ENCODE measurements at regions not wholly inside any gene's neighbourhood (a gene's known extent, or its start where the extent isn't known, plus 50 kb on each side); places are given as distances from the start of the nearest gene placed in this dataset.

DNA sequence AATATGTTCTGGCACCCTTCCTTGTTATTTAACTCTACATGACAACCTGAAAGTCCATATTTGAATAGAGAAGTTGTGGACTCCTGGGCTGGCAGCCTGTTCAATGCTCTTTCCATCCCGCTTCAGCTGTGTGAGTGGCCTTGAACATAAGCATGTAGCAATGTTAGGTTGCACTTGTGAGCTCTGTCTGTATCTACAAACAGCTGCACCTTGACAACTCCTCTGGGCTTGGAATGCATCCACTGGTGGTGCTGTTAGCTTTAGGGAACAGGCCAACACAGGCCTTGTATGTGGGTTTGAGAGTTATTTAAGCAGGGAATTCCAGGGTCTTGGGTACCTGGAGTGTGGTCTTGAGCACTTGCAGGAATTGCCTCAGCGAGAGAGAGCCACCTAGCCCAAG, 141.2 kb downstream of the DTHD1 start:
- no peak for TF ChIP-seq ZBTB8A (tag by site-specific recombination; IDR thresholded peaks at IDR 0.05)
- TF ChIP-seq ZNF530 (tag by site-specific recombination; IDR thresholded peaks at IDR 0.05; ENCODE audit: low read depth): no peak
- TF ChIP-seq, protein P1, sequence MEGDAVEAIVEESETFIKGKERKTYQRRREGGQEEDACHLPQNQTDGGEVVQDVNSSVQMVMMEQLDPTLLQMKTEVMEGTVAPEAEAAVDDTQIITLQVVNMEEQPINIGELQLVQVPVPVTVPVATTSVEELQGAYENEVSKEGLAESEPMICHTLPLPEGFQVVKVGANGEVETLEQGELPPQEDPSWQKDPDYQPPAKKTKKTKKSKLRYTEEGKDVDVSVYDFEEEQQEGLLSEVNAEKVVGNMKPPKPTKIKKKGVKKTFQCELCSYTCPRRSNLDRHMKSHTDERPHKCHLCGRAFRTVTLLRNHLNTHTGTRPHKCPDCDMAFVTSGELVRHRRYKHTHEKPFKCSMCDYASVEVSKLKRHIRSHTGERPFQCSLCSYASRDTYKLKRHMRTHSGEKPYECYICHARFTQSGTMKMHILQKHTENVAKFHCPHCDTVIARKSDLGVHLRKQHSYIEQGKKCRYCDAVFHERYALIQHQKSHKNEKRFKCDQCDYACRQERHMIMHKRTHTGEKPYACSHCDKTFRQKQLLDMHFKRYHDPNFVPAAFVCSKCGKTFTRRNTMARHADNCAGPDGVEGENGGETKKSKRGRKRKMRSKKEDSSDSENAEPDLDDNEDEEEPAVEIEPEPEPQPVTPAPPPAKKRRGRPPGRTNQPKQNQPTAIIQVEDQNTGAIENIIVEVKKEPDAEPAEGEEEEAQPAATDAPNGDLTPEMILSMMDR (tag by site-specific recombination; IDR thresholded peaks at IDR 0.05): no peak
- no peak for TF ChIP-seq ZNF223 (tag by site-specific recombination; IDR thresholded peaks at IDR 0.05)
- no peak for TF ChIP-seq ZNF133 (tag by site-specific recombination; IDR thresholded peaks at IDR 0.05)
- no peak for TF ChIP-seq KLF9 (tag by site-specific recombination; IDR thresholded peaks at IDR 0.05; ENCODE audit: low read depth)
- TF ChIP-seq, protein P2, sequence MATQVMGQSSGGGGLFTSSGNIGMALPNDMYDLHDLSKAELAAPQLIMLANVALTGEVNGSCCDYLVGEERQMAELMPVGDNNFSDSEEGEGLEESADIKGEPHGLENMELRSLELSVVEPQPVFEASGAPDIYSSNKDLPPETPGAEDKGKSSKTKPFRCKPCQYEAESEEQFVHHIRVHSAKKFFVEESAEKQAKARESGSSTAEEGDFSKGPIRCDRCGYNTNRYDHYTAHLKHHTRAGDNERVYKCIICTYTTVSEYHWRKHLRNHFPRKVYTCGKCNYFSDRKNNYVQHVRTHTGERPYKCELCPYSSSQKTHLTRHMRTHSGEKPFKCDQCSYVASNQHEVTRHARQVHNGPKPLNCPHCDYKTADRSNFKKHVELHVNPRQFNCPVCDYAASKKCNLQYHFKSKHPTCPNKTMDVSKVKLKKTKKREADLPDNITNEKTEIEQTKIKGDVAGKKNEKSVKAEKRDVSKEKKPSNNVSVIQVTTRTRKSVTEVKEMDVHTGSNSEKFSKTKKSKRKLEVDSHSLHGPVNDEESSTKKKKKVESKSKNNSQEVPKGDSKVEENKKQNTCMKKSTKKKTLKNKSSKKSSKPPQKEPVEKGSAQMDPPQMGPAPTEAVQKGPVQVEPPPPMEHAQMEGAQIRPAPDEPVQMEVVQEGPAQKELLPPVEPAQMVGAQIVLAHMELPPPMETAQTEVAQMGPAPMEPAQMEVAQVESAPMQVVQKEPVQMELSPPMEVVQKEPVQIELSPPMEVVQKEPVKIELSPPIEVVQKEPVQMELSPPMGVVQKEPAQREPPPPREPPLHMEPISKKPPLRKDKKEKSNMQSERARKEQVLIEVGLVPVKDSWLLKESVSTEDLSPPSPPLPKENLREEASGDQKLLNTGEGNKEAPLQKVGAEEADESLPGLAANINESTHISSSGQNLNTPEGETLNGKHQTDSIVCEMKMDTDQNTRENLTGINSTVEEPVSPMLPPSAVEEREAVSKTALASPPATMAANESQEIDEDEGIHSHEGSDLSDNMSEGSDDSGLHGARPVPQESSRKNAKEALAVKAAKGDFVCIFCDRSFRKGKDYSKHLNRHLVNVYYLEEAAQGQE (tag by site-specific recombination; IDR thresholded peaks at IDR 0.05): no peak
- TF ChIP-seq, protein P3, sequence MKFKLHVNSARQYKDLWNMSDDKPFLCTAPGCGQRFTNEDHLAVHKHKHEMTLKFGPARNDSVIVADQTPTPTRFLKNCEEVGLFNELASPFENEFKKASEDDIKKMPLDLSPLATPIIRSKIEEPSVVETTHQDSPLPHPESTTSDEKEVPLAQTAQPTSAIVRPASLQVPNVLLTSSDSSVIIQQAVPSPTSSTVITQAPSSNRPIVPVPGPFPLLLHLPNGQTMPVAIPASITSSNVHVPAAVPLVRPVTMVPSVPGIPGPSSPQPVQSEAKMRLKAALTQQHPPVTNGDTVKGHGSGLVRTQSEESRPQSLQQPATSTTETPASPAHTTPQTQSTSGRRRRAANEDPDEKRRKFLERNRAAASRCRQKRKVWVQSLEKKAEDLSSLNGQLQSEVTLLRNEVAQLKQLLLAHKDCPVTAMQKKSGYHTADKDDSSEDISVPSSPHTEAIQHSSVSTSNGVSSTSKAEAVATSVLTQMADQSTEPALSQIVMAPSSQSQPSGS (tag by site-specific recombination; IDR thresholded peaks at IDR 0.05; ENCODE audit: low read depth): no peak
- no peak for TF ChIP-seq YY1 (tag by site-specific recombination; IDR thresholded peaks at IDR 0.05)

All from HEK293 (cell line).